Coronary artery (tissue), 2 donors: ENCODE measurements at regions not wholly inside any gene's neighbourhood (a gene's known extent, or its start where the extent isn't known, plus 50 kb on each side); places are given as distances from the start of the nearest gene placed in this dataset.

Source experiments
- DNase-seq: peaks from one replicate; pipeline ENCODE4 v3.0.0-alpha.2; 2017; ENCODE audit warnings: low spot score
- H3K27ac ChIP-seq, 2 donors: fragments of 200-600 bp; sonication (generic); one replicate each; pipeline ENCODE4 v1.5.1; 2016 to 2019
- H3K4me3 ChIP-seq: fragments of 200-600 bp; sonication (generic); 2 replicates; pipeline ENCODE4 v1.5.1; 2016; ENCODE audit warnings: mild to moderate bottlenecking, moderate library complexity
- CTCF ChIP-seq: fragments of 200-600 bp; sonication (generic); IDR thresholded peaks from one replicate; pipeline ENCODE4 v1.5.1; 2019; ENCODE audit warnings: antibody characterized with exemption

- H3K27ac ChIP-seq = no peak overlapping the region
- H3K4me3 ChIP-seq = no peak overlapping the region
- no peak for DNase-seq
- no peak for TF ChIP-seq CTCF
Measured at GRCh38 chr17:69948406-69948805, 126.6 kb upstream of the KCNJ16 start.

- no peak for TF ChIP-seq CTCF
- DNase-seq = no peak
- Histone ChIP-seq H3K27ac (no peak overlapping the region), H3K4me3 (no peak overlapping the region)
Measured at GRCh38 chr17:69949496-69949895, 125.5 kb upstream of the KCNJ16 start.

GRCh38 chr17:69949973-69950695, 124.9 kb upstream of the KCNJ16 start:
- H3K27ac ChIP-seq = no peak overlapping the region
- no peak for DNase-seq
- no peak overlapping the region for H3K4me3 ChIP-seq
- no peak for TF ChIP-seq CTCF

- Histone ChIP-seq H3K27ac (no peak overlapping the region), H3K4me3 (no peak overlapping the region)
- no peak for TF ChIP-seq CTCF
- DNase-seq = no peak
Measured at GRCh38 chr17:69950701-69951418, 124.2 kb upstream of the KCNJ16 start.

- Histone ChIP-seq H3K4me3 (no peak overlapping the region), H3K27ac (no peak overlapping the region)
- DNase-seq = no peak
- TF ChIP-seq CTCF = no peak
Measured at GRCh38 chr17:69954241-69954925, 120.6 kb upstream of the KCNJ16 start.

- no peak for DNase-seq
- TF ChIP-seq CTCF = no peak
- no peak overlapping the region for H3K27ac ChIP-seq
- H3K4me3 ChIP-seq = no peak overlapping the region
Measured at GRCh38 chr17:69958063-69958462, 117.0 kb upstream of the KCNJ16 start.
